ENCODE measurements at regions not wholly inside any gene's neighbourhood (a gene's known extent, or its start where the extent isn't known, plus 50 kb on each side); places are given as distances from the start of the nearest gene placed in this dataset.

DNA sequence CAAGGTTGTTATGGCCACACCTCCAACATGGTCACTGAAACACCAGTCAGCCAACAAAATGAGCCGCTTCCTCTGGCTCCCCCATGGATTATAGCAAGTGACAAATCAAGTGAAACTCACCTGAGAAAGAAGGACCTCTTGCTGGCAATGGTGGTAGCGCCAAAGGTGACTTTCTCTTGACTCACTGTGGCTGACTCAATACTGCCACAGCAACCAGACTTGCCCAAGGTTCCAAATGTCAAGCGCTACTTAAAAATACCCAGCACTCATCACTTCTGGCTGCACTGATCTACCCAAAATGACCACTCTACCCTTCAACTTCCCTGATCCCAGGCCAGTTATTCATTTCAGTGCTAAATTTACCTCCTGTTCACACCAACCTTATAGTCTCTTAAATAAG lies 495.5 kb downstream of the FOXO1 start:
- TF ChIP-seq FOXP2 (optimal IDR thresholded peaks at IDR 0.05; ENCODE audit: borderline replicate concordance, extremely low read depth, extremely low read length, insufficient read depth), result no peak
- TF ChIP-seq SIN3A (IDR thresholded peaks at IDR 0.05; ENCODE audit: borderline replicate concordance, insufficient read depth, low read length), result no peak

DNA sequence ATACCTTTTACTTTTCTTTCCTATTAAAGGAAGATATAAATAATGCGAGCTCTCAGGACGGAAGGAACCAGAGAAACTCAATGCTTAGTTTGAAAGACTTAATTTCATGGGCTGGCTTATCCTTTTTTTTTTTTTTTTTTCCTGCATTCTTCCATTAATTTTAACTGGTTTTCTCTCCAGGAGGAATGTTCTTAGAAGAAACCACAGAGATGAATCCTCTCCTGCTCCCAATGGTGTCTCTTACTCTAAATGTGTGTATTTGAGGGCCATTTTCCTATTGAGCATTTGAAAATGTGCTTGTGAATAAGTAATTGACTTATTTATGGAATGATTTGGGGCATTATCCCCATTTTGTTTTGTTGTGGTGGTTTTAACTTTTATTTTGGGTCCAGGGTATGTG lies 494.9 kb downstream of the FOXO1 start:
- TF ChIP-seq POLR2AphosphoS5 (IDR thresholded peaks at IDR 0.05; ENCODE audit: low read depth, low read length) (no peak), SIN3A (IDR thresholded peaks at IDR 0.05; ENCODE audit: borderline replicate concordance, insufficient read depth, low read length) (no peak), FOXP2 (optimal IDR thresholded peaks at IDR 0.05; ENCODE audit: borderline replicate concordance, extremely low read depth, extremely low read length, insufficient read depth) (no peak), TAF1 (IDR thresholded peaks at IDR 0.05; ENCODE audit: borderline replicate concordance, insufficient read depth, low read length) (no peak)
- TF ChIP-seq, protein P1, sequence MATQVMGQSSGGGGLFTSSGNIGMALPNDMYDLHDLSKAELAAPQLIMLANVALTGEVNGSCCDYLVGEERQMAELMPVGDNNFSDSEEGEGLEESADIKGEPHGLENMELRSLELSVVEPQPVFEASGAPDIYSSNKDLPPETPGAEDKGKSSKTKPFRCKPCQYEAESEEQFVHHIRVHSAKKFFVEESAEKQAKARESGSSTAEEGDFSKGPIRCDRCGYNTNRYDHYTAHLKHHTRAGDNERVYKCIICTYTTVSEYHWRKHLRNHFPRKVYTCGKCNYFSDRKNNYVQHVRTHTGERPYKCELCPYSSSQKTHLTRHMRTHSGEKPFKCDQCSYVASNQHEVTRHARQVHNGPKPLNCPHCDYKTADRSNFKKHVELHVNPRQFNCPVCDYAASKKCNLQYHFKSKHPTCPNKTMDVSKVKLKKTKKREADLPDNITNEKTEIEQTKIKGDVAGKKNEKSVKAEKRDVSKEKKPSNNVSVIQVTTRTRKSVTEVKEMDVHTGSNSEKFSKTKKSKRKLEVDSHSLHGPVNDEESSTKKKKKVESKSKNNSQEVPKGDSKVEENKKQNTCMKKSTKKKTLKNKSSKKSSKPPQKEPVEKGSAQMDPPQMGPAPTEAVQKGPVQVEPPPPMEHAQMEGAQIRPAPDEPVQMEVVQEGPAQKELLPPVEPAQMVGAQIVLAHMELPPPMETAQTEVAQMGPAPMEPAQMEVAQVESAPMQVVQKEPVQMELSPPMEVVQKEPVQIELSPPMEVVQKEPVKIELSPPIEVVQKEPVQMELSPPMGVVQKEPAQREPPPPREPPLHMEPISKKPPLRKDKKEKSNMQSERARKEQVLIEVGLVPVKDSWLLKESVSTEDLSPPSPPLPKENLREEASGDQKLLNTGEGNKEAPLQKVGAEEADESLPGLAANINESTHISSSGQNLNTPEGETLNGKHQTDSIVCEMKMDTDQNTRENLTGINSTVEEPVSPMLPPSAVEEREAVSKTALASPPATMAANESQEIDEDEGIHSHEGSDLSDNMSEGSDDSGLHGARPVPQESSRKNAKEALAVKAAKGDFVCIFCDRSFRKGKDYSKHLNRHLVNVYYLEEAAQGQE (IDR thresholded peaks at IDR 0.05; ENCODE audit: insufficient read depth in 1 of 2, low read depth in 2 of 2, low read length in 2 of 2), result no peak

DNA sequence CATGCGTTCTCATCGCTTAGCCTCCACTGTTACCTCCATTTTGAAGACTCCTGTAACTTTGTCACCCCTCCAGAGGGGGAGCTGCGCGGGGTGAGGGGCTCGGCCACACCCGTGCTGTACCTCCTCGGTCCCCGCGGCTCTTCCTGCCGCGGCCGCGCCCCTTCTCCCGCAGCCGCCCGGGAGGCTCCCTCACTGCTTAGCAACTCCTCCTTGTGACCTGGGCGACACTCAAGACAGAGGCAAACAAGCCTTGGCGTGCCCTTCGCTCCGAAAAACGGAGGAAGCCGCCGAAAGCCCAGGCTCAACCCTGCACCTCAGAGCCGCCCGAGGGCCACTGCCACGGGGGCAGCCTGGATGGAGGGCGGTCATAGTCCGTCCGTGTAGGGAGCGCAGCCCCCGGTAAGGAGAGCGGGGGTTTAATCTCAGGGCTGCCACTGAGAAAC lies 494.3 kb downstream of the FOXO1 start:
- TF ChIP-seq TAF1 (IDR thresholded peaks at IDR 0.05; ENCODE audit: borderline replicate concordance, insufficient read depth, low read length), result no peak
- TF ChIP-seq POLR2AphosphoS5 (IDR thresholded peaks at IDR 0.05; ENCODE audit: low read depth, low read length), result no peak
- no peak for TF ChIP-seq SIN3A (IDR thresholded peaks at IDR 0.05; ENCODE audit: borderline replicate concordance, insufficient read depth, low read length)
- TF ChIP-seq, protein P1 (IDR thresholded peaks at IDR 0.05; ENCODE audit: insufficient read depth in 1 of 2, low read depth in 2 of 2, low read length in 2 of 2), result no peak
- TF ChIP-seq FOXP2 (optimal IDR thresholded peaks at IDR 0.05; ENCODE audit: borderline replicate concordance, extremely low read depth, extremely low read length, insufficient read depth), result no peak

DNA sequence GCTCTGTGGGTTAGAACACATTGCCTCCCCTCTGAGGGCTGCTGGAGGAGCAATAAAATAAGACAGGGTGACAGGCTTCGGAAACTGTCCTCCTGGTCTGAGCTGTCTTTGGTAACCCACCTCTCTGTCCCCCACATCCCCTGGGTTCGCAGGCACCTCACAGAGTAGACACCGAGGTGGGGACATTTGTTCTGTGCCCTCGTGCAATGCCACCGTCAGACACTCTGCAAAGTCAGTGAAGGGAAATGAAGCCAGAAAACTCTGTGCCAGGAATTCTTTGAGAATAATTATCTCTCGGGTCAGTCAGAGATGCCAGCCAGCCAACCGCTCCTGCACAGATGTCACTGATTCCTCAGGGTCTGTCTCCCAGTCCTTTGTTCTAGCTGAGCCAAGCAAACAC lies 493.6 kb downstream of the FOXO1 start:
- TF ChIP-seq POLR2AphosphoS5 (IDR thresholded peaks at IDR 0.05; ENCODE audit: low read depth, low read length) (no peak), TAF1 (IDR thresholded peaks at IDR 0.05; ENCODE audit: borderline replicate concordance, insufficient read depth, low read length) (no peak), SIN3A (IDR thresholded peaks at IDR 0.05; ENCODE audit: borderline replicate concordance, insufficient read depth, low read length) (no peak)

DNA sequence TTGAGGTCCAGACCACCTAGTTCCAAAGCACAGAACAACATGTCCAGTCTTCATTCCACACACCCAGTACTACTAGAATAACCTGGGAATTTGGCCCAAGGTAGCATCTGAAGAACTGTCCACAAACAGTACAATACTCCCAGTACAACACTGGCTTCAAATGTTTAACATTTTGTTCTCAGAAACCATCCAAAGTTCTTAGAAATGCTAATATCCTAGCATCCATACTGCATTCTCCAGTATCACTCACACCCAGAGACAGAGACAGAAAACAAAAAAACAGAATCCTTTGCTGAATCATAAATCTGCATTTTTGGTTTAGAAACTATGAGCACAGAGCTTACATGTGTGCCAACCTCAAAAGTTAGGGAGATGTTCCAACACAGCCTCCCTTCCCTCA lies 490.8 kb downstream of the FOXO1 start:
- TF ChIP-seq SIN3A (IDR thresholded peaks at IDR 0.05; ENCODE audit: borderline replicate concordance, insufficient read depth, low read length), result no peak
- TF ChIP-seq POLR2AphosphoS5 (IDR thresholded peaks at IDR 0.05; ENCODE audit: low read depth, low read length), result no peak
- no peak for TF ChIP-seq TAF1 (IDR thresholded peaks at IDR 0.05; ENCODE audit: borderline replicate concordance, insufficient read depth, low read length)
- TF ChIP-seq FOXP2 (optimal IDR thresholded peaks at IDR 0.05; ENCODE audit: borderline replicate concordance, extremely low read depth, extremely low read length, insufficient read depth), result no peak
- TF ChIP-seq, protein P1 (IDR thresholded peaks at IDR 0.05; ENCODE audit: insufficient read depth in 1 of 2, low read depth in 2 of 2, low read length in 2 of 2), result no peak

DNA sequence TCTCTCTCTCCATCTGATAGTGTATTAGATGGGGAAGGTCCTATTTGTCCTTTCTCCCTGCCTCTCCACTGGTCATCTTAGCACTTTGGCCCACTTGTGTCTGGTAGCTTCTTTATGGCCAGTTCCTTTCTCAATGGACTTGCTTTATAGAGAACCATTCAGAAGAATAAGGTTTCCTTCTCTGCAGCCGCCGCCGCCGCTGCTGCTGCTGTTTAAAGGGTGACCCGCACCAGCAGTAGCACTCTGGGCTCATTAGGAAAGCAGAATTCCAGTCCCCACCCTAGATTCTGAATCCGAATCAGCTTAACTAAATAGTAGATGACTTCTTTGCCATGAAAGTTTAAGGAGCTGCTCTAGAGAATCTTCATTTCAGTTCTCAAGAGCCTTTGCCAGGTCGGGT lies 490.2 kb downstream of the FOXO1 start:
- TF ChIP-seq TAF1 (IDR thresholded peaks at IDR 0.05; ENCODE audit: borderline replicate concordance, insufficient read depth, low read length) (no peak), POLR2AphosphoS5 (IDR thresholded peaks at IDR 0.05; ENCODE audit: low read depth, low read length) (no peak), FOXP2 (optimal IDR thresholded peaks at IDR 0.05; ENCODE audit: borderline replicate concordance, extremely low read depth, extremely low read length, insufficient read depth) (no peak), SIN3A (IDR thresholded peaks at IDR 0.05; ENCODE audit: borderline replicate concordance, insufficient read depth, low read length) (no peak)
- TF ChIP-seq, protein P1 (IDR thresholded peaks at IDR 0.05; ENCODE audit: insufficient read depth in 1 of 2, low read depth in 2 of 2, low read length in 2 of 2), result no peak

Measured in PFSK-1 (cell line).